B cell (primary cell): ENCODE measurements at regions not wholly inside any gene's neighbourhood (a gene's known extent, or its start where the extent isn't known, plus 50 kb on each side); places are given as distances from the start of the nearest gene placed in this dataset.

Source experiments
- CTCF ChIP-seq: fragments of 200-600 bp; IDR thresholded peaks from one replicate; pipeline ENCODE4 v1.8.0; 2022; ENCODE audit warnings: antibody characterized with exemption, mild to moderate bottlenecking
- EZH2 ChIP-seq: IDR thresholded peaks from 2 replicates; pipeline ENCODE4 v1.6.1; 2012; ENCODE audit warnings: borderline replicate concordance, low read depth, mild to moderate bottlenecking, moderate library complexity, low read length; ENCODE audit not compliant: insufficient read depth, poor library complexity, severe bottlenecking

GRCh38 chr2:21427606-21428005, 303.8 kb downstream of the TDRD15 start:
- TF ChIP-seq CTCF (no peak), EZH2 (no peak)
